Activated CD4-positive, alpha-beta T cell treated with anti-CD3 and anti-CD28 coated beads, Interleukin-2, amount 10 ng/mL, durations not matched to agents 7 days and 5 days (primary cell): ENCODE measurements at regions not wholly inside any gene's neighbourhood (a gene's known extent, or its start where the extent isn't known, plus 50 kb on each side); places are given as distances from the start of the nearest gene placed in this dataset.

ENCODE experiments used
- CTCF ChIA-PET: fragments of 350-600 bp; sonication (Branson Sonifier 250); formaldehyde crosslinking; loops from one replicate; lab custom pipeline; 2021; ENCODE audit warnings: antibody characterized with exemption; lab: Charles Lee
- POLR2A ChIA-PET: fragments of 350-600 bp; sonication (Branson Sonifier 250); formaldehyde crosslinking; loops from one replicate; lab custom pipeline; 2021; ENCODE audit warnings: antibody characterized with exemption; lab: Charles Lee
- DNase-seq: peaks from one replicate; pipeline ENCODE4 v3.0.0-alpha.2; 2020
- H3K27ac Mint-ChIP-seq: one replicate; pipeline ENCODE4 v1.8.0; 2021; ENCODE audit warnings: mild to moderate bottlenecking, moderate library complexity, mixed read lengths
- H3K27me3 Mint-ChIP-seq: one replicate; pipeline ENCODE4 v1.8.0; 2021; ENCODE audit warnings: mixed read lengths
- H3K36me3 Mint-ChIP-seq: one replicate; pipeline ENCODE4 v1.8.0; 2021; ENCODE audit warnings: low read depth, mixed read lengths
- H3K4me1 Mint-ChIP-seq: one replicate; pipeline ENCODE4 v1.8.0; 2021; ENCODE audit warnings: mixed read lengths
- H3K4me3 Mint-ChIP-seq: one replicate; pipeline ENCODE4 v1.8.0; 2021; ENCODE audit warnings: mild to moderate bottlenecking, moderate library complexity, mixed read lengths
- H3K9me3 Mint-ChIP-seq: one replicate; pipeline ENCODE4 v1.8.0; 2021; ENCODE audit warnings: mixed read lengths

DNA sequence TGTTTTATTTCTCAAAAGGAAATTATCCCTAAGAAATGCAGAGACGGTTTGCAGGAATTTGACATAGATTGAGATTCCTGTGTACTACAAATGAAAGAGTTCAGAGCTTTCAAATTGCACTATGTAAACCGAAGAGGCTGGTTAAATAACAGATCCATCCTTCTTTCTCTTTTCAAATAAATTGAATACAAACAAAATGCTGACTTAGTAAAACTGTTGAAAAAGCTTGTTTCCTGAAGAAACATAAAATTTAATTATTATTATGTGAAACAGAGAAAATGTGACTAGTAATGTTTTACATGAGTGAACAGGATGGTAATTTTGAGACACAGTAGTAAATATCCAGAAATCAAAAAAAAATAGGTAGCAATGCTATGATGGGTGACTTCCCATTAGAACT is 441.2 kb downstream of the LRRIQ3 start:
- ChIA-PET CTCF (no interaction called here), POLR2A (no interaction called here)
- Mint-ChIP-seq H3K36me3 (no peaks in the 10 kb centered on the region), H3K4me1 (no peaks in the 10 kb centered on the region), H3K27ac (no peak overlapping the region), H3K4me3 (no peak overlapping the region), H3K9me3 (no peaks in the 10 kb centered on the region), H3K27me3 (no peaks in the 10 kb centered on the region)
- no peak for DNase-seq

DNA sequence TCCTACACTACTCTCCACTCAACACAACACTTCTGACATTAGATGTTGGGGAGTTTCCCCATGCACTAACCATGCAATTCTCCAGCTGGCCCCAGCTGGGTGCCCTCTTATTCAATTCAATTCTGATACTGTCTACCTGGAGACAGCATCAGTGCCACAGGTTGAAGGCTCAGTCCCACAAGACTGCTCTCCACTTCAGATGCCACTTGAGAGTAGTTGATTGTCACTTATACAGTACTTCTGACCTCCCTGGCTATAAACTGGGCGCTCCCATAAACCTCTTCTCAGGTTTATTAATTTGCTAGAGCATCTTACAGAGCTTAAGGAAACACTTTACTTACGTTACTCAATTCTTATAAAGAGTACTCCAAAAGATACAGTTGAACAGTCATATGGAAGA is 442.3 kb downstream of the LRRIQ3 start:
- no peak for DNase-seq
- no peaks in the 10 kb centered on the region for H3K9me3 Mint-ChIP-seq
- H3K4me1 Mint-ChIP-seq = no peaks in the 10 kb centered on the region
- no peaks in the 10 kb centered on the region for H3K27me3 Mint-ChIP-seq
- no peak overlapping the region for H3K4me3 Mint-ChIP-seq
- CTCF ChIA-PET = no interaction called here
- H3K36me3 Mint-ChIP-seq = no peaks in the 10 kb centered on the region
- POLR2A ChIA-PET = no interaction called here
- no peak overlapping the region for H3K27ac Mint-ChIP-seq

DNA sequence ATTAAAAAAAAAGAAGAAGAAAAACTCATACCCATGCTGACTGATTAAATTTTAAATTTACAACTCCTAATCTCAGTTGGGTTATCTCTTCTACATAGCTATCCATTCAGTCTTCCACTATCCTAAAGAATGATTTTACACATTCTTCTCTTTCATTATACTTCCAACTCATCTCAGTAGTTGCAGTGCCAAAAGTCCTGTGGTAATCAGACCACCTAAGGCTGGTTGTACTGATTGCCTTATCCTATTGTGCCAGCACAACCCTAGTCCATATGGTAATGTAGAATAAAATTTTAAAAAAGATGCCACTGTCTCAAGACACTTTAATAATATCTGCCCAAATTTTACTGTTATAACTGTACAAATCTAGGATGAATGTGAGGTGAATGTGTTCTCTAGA is 448.0 kb downstream of the LRRIQ3 start:
- ChIA-PET POLR2A (no interaction called here), CTCF (no interaction called here)
- DNase-seq = no peak
- no peaks in the 10 kb centered on the region for H3K27me3 Mint-ChIP-seq
- no peak overlapping the region for H3K27ac Mint-ChIP-seq
- no peak overlapping the region for H3K4me3 Mint-ChIP-seq
- H3K36me3 Mint-ChIP-seq = no peaks in the 10 kb centered on the region
- H3K4me1 Mint-ChIP-seq = no peaks in the 10 kb centered on the region
- peaks cover 2% of the 10 kb centered on the region for H3K9me3 Mint-ChIP-seq

DNA sequence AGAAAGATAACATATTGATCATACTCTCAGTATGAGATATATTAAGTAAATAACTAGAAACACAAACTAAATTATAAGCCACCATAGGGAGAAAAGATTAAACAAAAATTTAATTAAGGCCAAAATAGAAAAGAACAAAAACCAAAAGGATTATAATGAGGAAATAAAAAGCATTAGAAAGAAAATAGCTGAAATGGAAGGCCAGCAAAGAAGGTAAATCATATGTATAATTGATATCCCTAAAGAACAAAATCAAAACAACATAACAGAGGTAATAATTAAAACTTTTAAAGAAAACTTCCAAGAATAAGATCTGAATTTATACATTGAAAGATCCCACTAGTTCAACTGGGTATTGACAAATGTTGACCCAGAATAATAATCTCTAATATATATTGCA is 453.0 kb downstream of the LRRIQ3 start:
- no peaks in the 10 kb centered on the region for H3K36me3 Mint-ChIP-seq
- POLR2A ChIA-PET = no interaction called here
- no peak overlapping the region for H3K27ac Mint-ChIP-seq
- CTCF ChIA-PET = no interaction called here
- no peak overlapping the region for H3K4me3 Mint-ChIP-seq
- DNase-seq = no peak
- H3K4me1 Mint-ChIP-seq = no peaks in the 10 kb centered on the region
- no peaks in the 10 kb centered on the region for H3K27me3 Mint-ChIP-seq
- H3K9me3 Mint-ChIP-seq = peaks cover 14% of the 10 kb centered on the region

DNA sequence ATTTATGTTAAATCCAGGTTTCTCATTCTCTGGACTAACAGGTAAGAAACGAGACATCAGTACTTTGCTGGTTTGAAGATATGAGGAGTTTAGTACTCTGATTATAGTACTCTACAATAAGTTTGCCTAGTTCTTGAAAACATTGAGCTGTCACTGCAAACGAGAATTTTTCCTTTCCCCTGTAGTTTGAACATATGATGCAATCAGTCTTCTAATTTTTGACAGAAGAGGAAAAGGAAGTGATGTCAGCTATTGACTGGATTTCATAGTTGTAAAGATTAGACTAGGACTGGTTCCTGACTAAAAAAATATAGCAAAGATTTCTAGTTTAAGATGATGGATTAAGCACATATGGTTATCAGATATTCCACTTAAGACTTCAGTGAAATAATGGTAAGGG is 461.9 kb downstream of the LRRIQ3 start:
- no peaks in the 10 kb centered on the region for H3K4me1 Mint-ChIP-seq
- no peaks in the 10 kb centered on the region for H3K36me3 Mint-ChIP-seq
- ChIA-PET POLR2A (no interaction called here), CTCF (no interaction called here)
- H3K27ac Mint-ChIP-seq = no peak overlapping the region
- H3K27me3 Mint-ChIP-seq = no peaks in the 10 kb centered on the region
- peaks cover 3% of the 10 kb centered on the region for H3K9me3 Mint-ChIP-seq
- H3K4me3 Mint-ChIP-seq = no peak overlapping the region
- no peak for DNase-seq

DNA sequence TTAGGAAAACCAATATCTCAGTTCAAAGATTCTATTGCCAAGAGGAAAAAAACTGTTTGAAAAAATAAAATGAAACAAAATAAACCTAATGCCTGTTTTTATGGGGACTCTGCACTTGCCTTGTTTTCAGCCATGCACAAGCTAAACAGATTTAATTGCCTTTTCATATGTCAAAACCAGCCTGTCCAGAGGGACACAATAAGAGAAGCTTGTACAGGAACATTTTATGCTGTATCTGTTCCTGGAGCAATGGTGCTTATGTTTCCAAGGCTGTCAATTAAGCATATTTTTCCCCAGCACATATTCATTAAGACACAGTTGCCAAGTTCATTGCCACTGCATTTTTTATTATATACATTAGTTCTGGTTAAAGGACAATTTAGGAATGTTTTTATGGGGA is 470.9 kb downstream of the LRRIQ3 start:
- no peak for DNase-seq
- peaks cover 2% of the 10 kb centered on the region for H3K9me3 Mint-ChIP-seq

DNA sequence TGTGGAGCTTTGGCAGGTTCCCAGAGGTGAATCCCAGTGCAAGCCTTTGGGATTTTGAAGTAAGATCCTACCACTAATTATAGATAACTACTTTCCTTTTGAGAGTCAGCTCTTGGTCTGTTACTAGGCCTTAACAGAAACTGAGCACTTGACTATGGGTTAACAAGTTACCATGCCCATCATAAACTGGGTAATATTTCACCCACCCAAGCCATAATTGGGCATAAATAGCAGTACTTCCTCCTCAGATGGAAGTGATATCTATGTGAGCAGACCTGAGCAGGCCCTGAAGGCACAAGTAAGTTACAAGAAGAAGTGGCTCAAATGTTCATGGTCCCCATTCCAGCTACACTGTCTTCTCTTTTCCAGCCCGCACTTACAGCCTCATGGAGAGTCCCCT is 475.9 kb downstream of the LRRIQ3 start:
- Mint-ChIP-seq H3K27ac (no peak overlapping the region), H3K4me3 (no peak overlapping the region), H3K9me3 (peaks cover 2% of the 10 kb centered on the region), H3K36me3 (no peaks in the 10 kb centered on the region), H3K27me3 (no peaks in the 10 kb centered on the region), H3K4me1 (no peaks in the 10 kb centered on the region)
- ChIA-PET CTCF (no interaction called here), POLR2A (no interaction called here)
- no peak for DNase-seq

More for the DNA sequence above, 470.9 kb downstream of the LRRIQ3 start:
- ChIA-PET POLR2A (no interaction called here), CTCF (no interaction called here)
- Mint-ChIP-seq H3K4me1 (no peaks in the 10 kb centered on the region), H3K36me3 (no peaks in the 10 kb centered on the region), H3K27ac (no peak overlapping the region), H3K4me3 (no peak overlapping the region), H3K27me3 (no peaks in the 10 kb centered on the region)

DNA sequence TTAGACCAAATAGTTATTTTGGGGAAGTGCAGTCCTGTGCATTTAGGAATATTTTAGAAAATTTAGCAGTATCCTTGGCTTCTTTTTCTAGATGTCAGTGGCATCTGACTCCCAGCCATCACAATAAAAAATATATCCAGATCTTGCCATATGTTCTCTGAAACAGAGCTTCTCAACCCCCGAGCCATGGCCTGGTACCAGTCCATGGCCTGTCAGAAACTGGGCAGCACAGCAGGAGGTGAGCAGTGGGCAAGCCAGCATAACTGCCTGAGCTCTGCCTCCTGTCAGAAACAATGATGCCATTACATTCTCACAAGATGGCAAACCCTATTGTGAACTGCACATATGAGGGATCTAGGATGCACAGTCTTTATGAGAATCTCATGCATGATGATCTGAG is 480.0 kb downstream of the LRRIQ3 start:
- peaks cover 2% of the 10 kb centered on the region for H3K9me3 Mint-ChIP-seq
- CTCF ChIA-PET = no interaction called here
- no peak for DNase-seq
- H3K4me3 Mint-ChIP-seq = no peak overlapping the region
- H3K27ac Mint-ChIP-seq = no peak overlapping the region
- no peaks in the 10 kb centered on the region for H3K4me1 Mint-ChIP-seq
- POLR2A ChIA-PET = no interaction called here
- no peaks in the 10 kb centered on the region for H3K36me3 Mint-ChIP-seq
- no peaks in the 10 kb centered on the region for H3K27me3 Mint-ChIP-seq

DNA sequence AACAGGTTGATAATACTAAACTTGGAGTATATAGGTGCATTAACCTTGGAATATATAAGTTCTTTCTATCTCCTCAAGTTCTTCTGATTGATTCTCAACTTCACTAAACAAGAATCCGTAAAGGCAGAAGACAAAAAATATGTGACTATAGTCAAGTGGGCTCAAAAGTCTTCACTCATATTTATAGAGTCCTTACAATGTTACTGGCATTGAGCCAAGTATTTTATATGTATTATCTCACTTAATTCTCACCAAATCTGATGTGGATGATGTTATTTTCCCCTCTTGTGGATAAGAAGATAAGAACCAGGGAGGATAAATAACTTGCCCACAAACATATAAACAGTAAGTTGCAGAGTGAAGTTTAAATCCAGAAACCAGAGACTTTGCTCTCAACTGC is 486.9 kb downstream of the LRRIQ3 start:
- CTCF ChIA-PET = no interaction called here
- POLR2A ChIA-PET = no interaction called here
- H3K27me3 Mint-ChIP-seq = no peaks in the 10 kb centered on the region
- no peaks in the 10 kb centered on the region for H3K4me1 Mint-ChIP-seq
- no peak overlapping the region for H3K4me3 Mint-ChIP-seq
- H3K36me3 Mint-ChIP-seq = no peaks in the 10 kb centered on the region
- H3K27ac Mint-ChIP-seq = no peak overlapping the region
- no peaks in the 10 kb centered on the region for H3K9me3 Mint-ChIP-seq
- DNase-seq = no peak

DNA sequence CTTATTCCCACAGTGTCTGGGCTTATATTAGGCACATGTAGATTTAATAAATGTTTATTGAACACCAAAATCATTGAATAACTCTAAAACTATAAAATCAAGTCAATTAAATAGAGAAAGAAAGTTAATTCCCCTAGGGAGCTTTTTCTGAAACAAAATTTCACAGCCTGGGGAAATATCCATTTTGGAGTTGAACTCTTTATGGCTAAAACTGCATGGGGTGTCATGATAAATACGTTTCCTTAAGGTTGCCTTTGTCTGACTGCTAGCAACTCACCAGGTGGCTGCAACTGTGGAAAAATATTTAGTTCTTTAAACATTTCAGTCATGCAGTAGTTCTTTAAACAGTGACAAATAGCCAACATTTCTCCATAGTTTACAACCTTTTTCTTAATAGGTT is 496.1 kb downstream of the LRRIQ3 start:
- Mint-ChIP-seq H3K27ac (no peak overlapping the region), H3K36me3 (no peaks in the 10 kb centered on the region), H3K4me1 (no peaks in the 10 kb centered on the region), H3K9me3 (no peaks in the 10 kb centered on the region), H3K27me3 (no peaks in the 10 kb centered on the region), H3K4me3 (no peak overlapping the region)
- POLR2A ChIA-PET = no interaction called here
- DNase-seq = no peak
- CTCF ChIA-PET = no interaction called here

DNA sequence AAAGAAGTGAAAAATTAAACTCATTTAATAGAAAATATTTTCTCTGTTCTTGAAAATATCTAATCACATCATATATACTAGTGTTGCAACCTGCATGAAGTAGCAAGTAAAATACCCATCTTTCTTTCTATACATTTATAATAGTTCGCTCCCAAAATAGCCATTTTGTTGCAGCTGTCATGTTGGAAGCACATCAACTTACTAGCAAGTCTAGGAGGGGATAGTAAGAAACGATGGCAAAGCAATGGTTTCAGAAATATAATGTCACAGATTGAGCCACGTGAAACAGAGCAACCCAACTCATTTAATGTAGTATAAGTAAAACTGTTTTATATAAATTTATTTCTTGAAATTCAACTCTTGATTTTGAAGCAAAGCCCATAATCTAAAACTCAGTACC is 521.8 kb downstream of the LRRIQ3 start:
- Mint-ChIP-seq H3K27ac (no peak overlapping the region), H3K4me3 (no peak overlapping the region), H3K36me3 (no peaks in the 10 kb centered on the region), H3K27me3 (no peaks in the 10 kb centered on the region), H3K9me3 (no peaks in the 10 kb centered on the region), H3K4me1 (no peaks in the 10 kb centered on the region)
- ChIA-PET CTCF (no interaction called here), POLR2A (no interaction called here)
- DNase-seq = no peak

DNA sequence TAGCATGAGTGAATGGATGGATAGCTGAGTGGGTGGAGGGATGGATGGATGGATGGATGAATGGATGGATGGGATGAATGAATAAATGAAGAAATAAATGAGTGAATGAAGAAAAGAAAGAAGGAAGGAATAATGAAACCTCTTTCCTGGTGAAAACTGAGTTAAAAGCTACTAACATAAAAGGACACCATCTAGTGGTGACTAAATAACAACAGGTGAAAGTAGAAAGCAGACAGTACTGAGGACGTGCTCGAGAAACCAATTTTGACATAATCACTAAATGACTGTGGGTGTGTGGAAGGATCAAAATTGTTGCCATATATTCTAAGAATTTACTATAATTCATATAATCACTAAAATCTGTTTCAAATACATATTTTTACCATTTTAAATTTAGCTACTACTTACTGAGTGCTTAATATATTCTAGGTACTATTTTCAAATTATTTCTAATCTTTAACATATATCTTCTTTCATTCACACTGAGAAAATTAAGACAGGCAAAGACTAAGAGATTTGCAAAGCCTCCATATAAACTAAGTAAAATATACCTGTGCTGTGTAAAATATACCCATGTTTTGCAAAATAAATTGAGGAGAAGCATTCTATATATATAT is 522.9 kb downstream of the LRRIQ3 start:
- no peak overlapping the region for H3K4me3 Mint-ChIP-seq
- DNase-seq = no peak
- no peaks in the 10 kb centered on the region for H3K36me3 Mint-ChIP-seq
- ChIA-PET CTCF (no interaction called here), POLR2A (no interaction called here)
- no peaks in the 10 kb centered on the region for H3K4me1 Mint-ChIP-seq
- no peaks in the 10 kb centered on the region for H3K27me3 Mint-ChIP-seq
- H3K9me3 Mint-ChIP-seq = no peaks in the 10 kb centered on the region
- no peak overlapping the region for H3K27ac Mint-ChIP-seq

DNA sequence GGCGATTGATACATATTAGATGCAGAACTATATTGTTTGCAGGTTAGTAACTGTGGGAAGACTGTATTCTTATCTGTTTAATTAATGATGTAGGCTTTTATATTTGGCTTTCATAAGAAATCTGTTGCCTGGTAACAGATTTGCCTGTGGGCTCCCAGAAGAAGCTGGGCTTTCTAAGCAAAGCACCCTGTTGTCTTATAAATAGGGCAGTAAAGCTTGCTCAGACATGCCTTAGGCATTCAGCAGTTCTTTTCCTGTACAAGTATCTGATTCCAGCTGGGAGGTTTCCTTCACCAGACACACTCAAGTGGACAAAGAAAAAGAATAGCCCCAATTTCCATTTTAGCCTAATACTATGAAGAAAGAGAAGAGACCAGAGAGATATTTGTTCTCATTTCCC is 524.0 kb downstream of the LRRIQ3 start:
- CTCF ChIA-PET = no interaction called here
- POLR2A ChIA-PET = no interaction called here
- Mint-ChIP-seq H3K4me1 (no peaks in the 10 kb centered on the region), H3K27ac (no peak overlapping the region), H3K36me3 (no peaks in the 10 kb centered on the region), H3K4me3 (no peak overlapping the region), H3K27me3 (no peaks in the 10 kb centered on the region), H3K9me3 (no peaks in the 10 kb centered on the region)
- DNase-seq = no peak

DNA sequence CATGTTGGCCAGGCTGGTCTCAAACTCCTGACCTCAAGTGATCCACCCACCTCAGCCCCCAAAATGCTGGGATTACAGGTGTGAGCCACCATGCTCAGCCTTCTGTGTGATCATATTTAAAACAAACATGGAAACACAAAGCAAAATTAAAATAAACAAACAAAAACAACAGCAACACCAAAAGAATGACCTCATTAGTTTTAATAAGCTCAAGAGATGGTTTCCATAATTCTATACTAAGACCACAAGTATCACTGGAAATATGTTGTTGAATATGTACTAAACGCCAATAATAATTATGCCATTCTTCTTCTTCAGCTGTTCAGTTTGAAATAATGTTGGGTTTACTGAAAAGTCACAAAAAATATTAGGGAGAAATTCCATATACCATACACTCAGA is 526.4 kb downstream of the LRRIQ3 start:
- Mint-ChIP-seq H3K36me3 (no peaks in the 10 kb centered on the region), H3K4me1 (no peaks in the 10 kb centered on the region), H3K4me3 (no peak overlapping the region), H3K9me3 (no peaks in the 10 kb centered on the region), H3K27me3 (no peaks in the 10 kb centered on the region), H3K27ac (no peak overlapping the region)
- ChIA-PET POLR2A (no interaction called here), CTCF (no interaction called here)
- DNase-seq = no peak
